Sigmoid colon (tissue), 6 donors: ENCODE measurements at regions not wholly inside any gene's neighbourhood (a gene's known extent, or its start where the extent isn't known, plus 50 kb on each side); places are given as distances from the start of the nearest gene placed in this dataset.

ENCODE experiments used
- DNase-seq: peaks from one replicate; pipeline ENCODE4 v3.0.0-alpha.2; 2019
- H3K27ac ChIP-seq, 4 donors: fragments of 200-600 bp; sonication (generic); one replicate each; pipeline ENCODE4 v1.5.1; 2016 to 2019; ENCODE audit warnings: mild to moderate bottlenecking in 1 of 4
- H3K27me3 ChIP-seq, 3 donors: fragments of 200-600 bp; sonication (generic); one replicate each; pipeline ENCODE4 v1.5.1; 2019; ENCODE audit warnings: mild to moderate bottlenecking in 1 of 3
- H3K36me3 ChIP-seq, 4 donors: fragments of 200-600 bp; sonication (generic); one replicate each; pipeline ENCODE4 v1.5.1; 2016 to 2019
- H3K4me1 ChIP-seq, 4 donors: fragments of 200-600 bp; sonication (generic); one replicate each; pipeline ENCODE4 v1.5.1; 2017 to 2019
- H3K4me3 ChIP-seq, 4 donors: fragments of 200-600 bp; sonication (generic); one replicate each; pipeline ENCODE4 v1.5.1; 2017 to 2019; ENCODE audit warnings: mild to moderate bottlenecking in 2 of 4, moderate library complexity in 1 of 4
- H3K9me3 ChIP-seq, 4 donors: fragments of 200-600 bp in 3 of 4; sonication (generic) in 3 of 4; one replicate each; pipeline versions ENCODE4 v1.5.1 to v1.6.1; 2013 to 2019
- CTCF ChIP-seq, 4 experiments: fragments of 450-650 bp in 3 of 4; fragments of 200-600 bp in 1 of 4; IDR thresholded peaks; one replicate each; pipeline ENCODE4 v1.5.1; 2016 to 2019; ENCODE audit warnings: antibody characterized with exemption in 4 of 4, mild to moderate bottlenecking in 3 of 4, moderate library complexity in 2 of 4
- EP300 ChIP-seq, 4 donors: sonication (generic); formaldehyde crosslinking; IDR thresholded peaks; one replicate each; pipeline ENCODE4 v1.6.1; 2017; ENCODE audit warnings: antibody characterized with exemption in 4 of 4
- POLR2A ChIP-seq, 2 donors: fragments of 450-650 bp; IDR thresholded peaks; one replicate each; pipeline ENCODE4 v1.6.1; 2016; ENCODE audit warnings: antibody characterized with exemption in 2 of 2, mild to moderate bottlenecking in 2 of 2, moderate library complexity in 2 of 2
- POLR2AphosphoS5 ChIP-seq, 4 donors: sonication (generic); formaldehyde crosslinking; IDR thresholded peaks; one replicate each; pipeline ENCODE4 v1.6.1; 2017; ENCODE audit warnings: antibody characterized with exemption in 4 of 4
- WGBS, 2 donors: extraction: QIAGEN DNeasy Blood & Tissue Kit; methylation state at CpG; one replicate each; pipeline ENCODE4 v1.1.7; 2013; 5-methylcytosine and 5-hydroxymethylcytosine counted together
- intact Hi-C: fragments of 100-400 bp; cut with DNase I; formaldehyde crosslinking; loops from one replicate; pipeline ENCODE4 v1.15.1; 2023
- donor health status: healthy with polysubstance abuse.
- donor health status: healthy.

- intact Hi-C loops: no loop called here
- TF ChIP-seq POLR2A (IDR thresholded peaks at IDR 0.05) (no peak), CTCF (IDR thresholded peaks at IDR 0.05) (no peak), POLR2AphosphoS5 (IDR thresholded peaks at IDR 0.05) (no peak), EP300 (IDR thresholded peaks at IDR 0.05) (no peak)
- no peak for DNase-seq
- H3K36me3 ChIP-seq: no peaks in the 10 kb centered on the region
- 65 to 80% methylated on average over 1 of the region's 1 CpG for WGBS, 2 donors
- H3K9me3 ChIP-seq: no peaks in the 10 kb centered on the region
- H3K27ac ChIP-seq: no peak overlapping the region
- no peak overlapping the region for H3K4me3 ChIP-seq
- no peaks in the 10 kb centered on the region for H3K4me1 ChIP-seq
- H3K27me3 ChIP-seq: no peaks in the 10 kb centered on the region
Observed at GRCh38 chr3:78013653-78014052, 973.8 kb downstream of the ROBO2 start.

- 65 to 74% methylated on average over 1 of the region's 1 CpG for WGBS, 2 donors
- Histone ChIP-seq H3K27ac (no peak overlapping the region), H3K27me3 (no peaks in the 10 kb centered on the region), H3K4me1 (no peaks in the 10 kb centered on the region), H3K36me3 (no peaks in the 10 kb centered on the region), H3K4me3 (no peak overlapping the region), H3K9me3 (no peaks in the 10 kb centered on the region)
- DNase-seq: no peak
- intact Hi-C loops: no loop called here
- TF ChIP-seq EP300 (IDR thresholded peaks at IDR 0.05) (no peak), POLR2AphosphoS5 (IDR thresholded peaks at IDR 0.05) (no peak), CTCF (IDR thresholded peaks at IDR 0.05) (no peak), POLR2A (IDR thresholded peaks at IDR 0.05) (no peak)
Observed at GRCh38 chr3:78015856-78016255, 976.0 kb downstream of the ROBO2 start.

- no peaks in the 10 kb centered on the region for H3K36me3 ChIP-seq
- TF ChIP-seq POLR2A (IDR thresholded peaks at IDR 0.05) (no peak), EP300 (IDR thresholded peaks at IDR 0.05) (no peak), POLR2AphosphoS5 (IDR thresholded peaks at IDR 0.05) (no peak), CTCF (IDR thresholded peaks at IDR 0.05) (no peak)
- 75 to 84% methylated on average over 3 of the region's 3 CpGs for WGBS, 2 donors
- no peaks in the 10 kb centered on the region for H3K9me3 ChIP-seq
- no peak for DNase-seq
- no peaks in the 10 kb centered on the region for H3K27me3 ChIP-seq
- no peak overlapping the region for H3K27ac ChIP-seq
- H3K4me3 ChIP-seq: no peak overlapping the region
- intact Hi-C loops: no loop called here
- H3K4me1 ChIP-seq: no peaks in the 10 kb centered on the region
Observed at GRCh38 chr3:78021710-78022109, 981.8 kb downstream of the ROBO2 start.

- H3K4me1 ChIP-seq: no peaks in the 10 kb centered on the region
- intact Hi-C loops: no loop called here
- H3K27me3 ChIP-seq: no peaks in the 10 kb centered on the region
- no peak overlapping the region for H3K27ac ChIP-seq
- WGBS, 2 donors: 88 to 95% methylated on average over 5 of the region's 5 CpGs
- H3K9me3 ChIP-seq: no peaks in the 10 kb centered on the region
- TF ChIP-seq POLR2A (IDR thresholded peaks at IDR 0.05) (no peak), CTCF (IDR thresholded peaks at IDR 0.05) (no peak), POLR2AphosphoS5 (IDR thresholded peaks at IDR 0.05) (no peak), EP300 (IDR thresholded peaks at IDR 0.05) (no peak)
- no peaks in the 10 kb centered on the region for H3K36me3 ChIP-seq
- no peak for DNase-seq
- no peak overlapping the region for H3K4me3 ChIP-seq
Observed at GRCh38 chr3:78022232-78022631, 982.3 kb downstream of the ROBO2 start.

- DNase-seq: no peak
- H3K27ac ChIP-seq: no peak overlapping the region
- no peak for TF ChIP-seq EP300 (IDR thresholded peaks at IDR 0.05)
- TF ChIP-seq POLR2AphosphoS5 (IDR thresholded peaks at IDR 0.05): no peak
- no peak for TF ChIP-seq CTCF (IDR thresholded peaks at IDR 0.05)
- TF ChIP-seq POLR2A (IDR thresholded peaks at IDR 0.05): no peak
- intact Hi-C loops: no loop called here
- H3K9me3 ChIP-seq: no peaks in the 10 kb centered on the region
- H3K36me3 ChIP-seq: no peaks in the 10 kb centered on the region
- no peak overlapping the region for H3K4me3 ChIP-seq
- no peaks in the 10 kb centered on the region for H3K4me1 ChIP-seq
- no peaks in the 10 kb centered on the region for H3K27me3 ChIP-seq
- WGBS, 2 donors: 93 to 98% methylated on average over 3 of the region's 3 CpGs
Observed at GRCh38 chr3:78023257-78023656, 983.4 kb downstream of the ROBO2 start.
